T47D (cell line): ENCODE measurements at regions not wholly inside any gene's neighbourhood (a gene's known extent, or its start where the extent isn't known, plus 50 kb on each side); places are given as distances from the start of the nearest gene placed in this dataset.
"Not testable (repeated sequence)": the region's sequence is repeated elsewhere in the genome, so short reads cannot be mapped to it uniquely, and the experiment has no call there.

Experiments
- DNase-seq, 2 experiments: peaks; one replicate each; pipeline versions ENCODE4 v3.0.0 to v3.0.0-alpha.2; 2011 to 2012; ENCODE audit warnings: low read depth in 1 of 2, low spot score in 1 of 2
- JUND ChIP-seq: IDR thresholded peaks from 2 replicates; pipeline ENCODE4 v1.6.1; 2012; ENCODE audit warnings: low read depth
- in situ Hi-C: cut with HindIII; loops from 2 replicates; pipeline ENCODE4 v1.10.0; 2016; ENCODE audit warnings: low sequenced_read_pairs, low pct_unique_long_range_greater_than_20kb

DNA sequence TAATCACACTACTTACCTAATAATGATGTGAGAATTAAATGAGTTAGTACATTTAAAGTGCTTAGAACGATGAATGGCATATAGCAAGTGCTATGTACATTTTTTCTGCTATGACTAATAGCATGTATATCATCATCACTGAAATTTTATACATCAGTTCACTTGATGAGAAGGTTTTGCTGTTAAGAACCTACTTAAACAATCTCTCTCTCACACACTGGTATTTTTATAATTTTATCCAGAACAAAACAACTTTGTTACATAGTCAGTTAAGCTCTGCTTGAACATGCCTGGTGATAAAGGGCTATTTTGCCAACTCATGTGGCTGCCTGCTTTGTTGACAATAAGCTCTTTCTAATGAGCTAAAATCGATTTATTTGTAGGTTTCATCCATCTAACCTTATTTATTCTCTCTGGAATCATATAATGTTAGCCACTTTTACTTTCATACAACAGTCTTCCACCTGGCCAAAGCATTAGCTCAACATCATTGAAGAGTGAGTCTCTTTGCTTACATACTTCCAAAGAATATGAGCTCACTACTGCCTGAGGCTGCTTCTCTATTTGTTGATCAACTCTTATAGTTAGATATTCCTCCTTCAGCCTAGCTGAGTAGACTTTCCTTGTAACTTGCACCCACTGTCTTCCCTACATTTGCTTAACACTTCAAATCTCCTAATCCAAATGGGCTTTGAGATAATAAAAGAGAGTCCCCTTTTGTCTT lies 372.7 kb upstream of the BOD1L1 start:
- DNase-seq, result no peak
- in situ Hi-C loops, result no loop called here

DNA sequence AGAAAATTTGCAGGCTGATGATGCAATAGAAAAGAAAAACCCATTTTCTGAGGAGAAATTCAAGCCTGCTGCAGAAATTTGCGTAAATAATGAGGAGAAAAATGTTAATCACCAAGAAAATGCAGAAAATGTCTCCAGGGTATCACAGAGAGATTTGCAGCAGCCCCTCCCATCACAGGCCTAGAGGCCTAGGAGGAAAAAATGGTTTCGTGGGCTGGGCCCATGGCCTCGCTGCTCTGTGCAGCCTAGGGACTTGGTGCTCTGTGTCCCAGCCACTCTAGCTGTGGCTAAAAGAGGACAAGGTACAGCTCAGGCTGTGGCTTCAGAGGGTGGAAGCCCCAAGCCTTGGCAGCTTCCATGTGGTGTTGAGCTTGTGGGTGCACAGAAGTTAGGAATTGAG lies 374.8 kb upstream of the BOD1L1 start:
- in situ Hi-C loops, result not testable (repeated sequence)

More for the DNA sequence above, 372.7 kb upstream of the BOD1L1 start:
- TF ChIP-seq JUND, result no peak

DNA sequence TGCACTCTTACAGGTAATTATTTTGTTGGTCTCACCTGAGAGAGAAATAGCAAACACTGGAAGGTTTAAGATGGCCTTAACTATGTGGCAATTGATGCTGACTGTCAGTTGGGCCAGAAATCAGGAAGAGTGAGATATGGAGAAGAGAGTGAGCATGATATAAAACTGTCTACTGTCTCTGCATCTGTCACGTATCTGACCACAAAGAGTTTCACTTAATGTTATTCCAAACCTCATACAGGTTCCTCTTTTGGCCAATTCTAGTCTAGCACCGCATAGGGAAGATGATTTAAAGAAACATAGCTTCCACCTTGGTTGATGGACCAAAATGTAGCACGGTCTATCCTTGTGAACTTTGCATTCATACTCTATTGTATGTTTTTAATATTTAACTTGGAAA lies 381.0 kb upstream of the BOD1L1 start:
- DNase-seq, result no peak
- in situ Hi-C loops, result no loop called here

More for the DNA sequence above, 374.8 kb upstream of the BOD1L1 start:
- DNase-seq, result not testable (repeated sequence)

GRCh38 chr4:14018191-14018853 lies 390.8 kb upstream of the BOD1L1 start:
- in situ Hi-C loops, result no loop called here
- no peak for DNase-seq
- TF ChIP-seq JUND, result no peak

More for the DNA sequence above, 381.0 kb upstream of the BOD1L1 start:
- TF ChIP-seq JUND, result no peak

GRCh38 chr4:14022456-14022855 lies 394.9 kb upstream of the BOD1L1 start:
- in situ Hi-C loops, result no loop called here
- no peak for DNase-seq
- no peak for TF ChIP-seq JUND

- no peak for DNase-seq
- TF ChIP-seq JUND, result no peak
- in situ Hi-C loops, result no loop called here
Measured at GRCh38 chr4:14023036-14023435, 395.5 kb upstream of the BOD1L1 start.

DNA sequence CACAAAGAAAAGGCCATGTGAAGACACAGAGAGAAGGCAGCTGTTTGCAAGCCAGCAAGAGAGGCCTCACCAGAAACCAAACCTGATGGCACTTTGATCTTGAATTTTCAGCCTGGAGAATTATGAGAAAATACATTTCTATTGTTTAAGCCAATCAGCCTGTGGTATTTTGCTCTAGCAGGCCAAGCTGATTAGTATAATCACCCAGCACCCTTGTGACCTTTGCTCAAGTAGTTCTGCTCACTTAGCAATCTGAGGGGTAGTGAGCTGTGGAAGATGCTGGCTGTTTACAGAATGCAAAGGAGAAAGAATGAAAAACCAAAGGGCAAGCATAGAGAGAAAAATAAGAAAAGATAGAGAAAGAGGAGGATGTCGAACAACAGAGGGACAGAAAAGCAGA lies 396.4 kb upstream of the BOD1L1 start:
- DNase-seq, result no peak
- TF ChIP-seq JUND, result no peak
- in situ Hi-C loops, result no loop called here

- in situ Hi-C loops, result no loop called here
- TF ChIP-seq JUND, result no peak
- DNase-seq, result no peak
Measured at GRCh38 chr4:14025111-14025510, 397.6 kb upstream of the BOD1L1 start.

GRCh38 chr4:14025891-14026290 lies 398.4 kb upstream of the BOD1L1 start:
- no peak for DNase-seq
- TF ChIP-seq JUND, result no peak
- in situ Hi-C loops, result no loop called here

DNA sequence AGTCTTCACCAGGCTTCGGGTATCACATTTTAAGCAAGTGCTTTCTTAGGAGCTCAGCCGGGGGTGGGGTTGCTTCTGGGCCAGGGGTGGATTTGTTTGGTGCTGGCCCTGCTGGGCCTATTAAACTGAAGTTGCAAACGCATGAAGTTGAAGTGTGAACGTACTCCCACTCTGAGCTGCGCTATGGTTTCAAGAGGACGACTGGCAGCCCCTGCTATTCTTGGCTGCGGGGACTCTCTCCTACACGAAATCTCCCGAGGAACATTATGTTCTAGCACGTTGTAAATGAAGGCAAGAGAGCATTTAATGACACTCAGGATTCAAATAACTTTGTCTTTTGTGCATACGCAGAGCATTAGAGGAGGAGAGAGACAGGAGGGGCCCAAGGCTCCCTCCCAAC lies 401.3 kb upstream of the BOD1L1 start:
- no peak for DNase-seq
- in situ Hi-C loops, result no loop called here
- no peak for TF ChIP-seq JUND

GRCh38 chr4:14035076-14035475 lies 407.6 kb upstream of the BOD1L1 start:
- in situ Hi-C loops, result no loop called here
- no peak for TF ChIP-seq JUND
- DNase-seq, result no peak

GRCh38 chr4:14043203-14043602 lies 415.7 kb upstream of the BOD1L1 start:
- in situ Hi-C loops, result no loop called here
- TF ChIP-seq JUND, result no peak
- DNase-seq, result no peak

GRCh38 chr4:14046642-14047041 lies 419.1 kb upstream of the BOD1L1 start:
- TF ChIP-seq JUND, result no peak
- in situ Hi-C loops, result no loop called here
- DNase-seq, result no peak
